Gastroesophageal sphincter (tissue), 3 donors: ENCODE measurements at regions not wholly inside any gene's neighbourhood (a gene's known extent, or its start where the extent isn't known, plus 50 kb on each side); places are given as distances from the start of the nearest gene placed in this dataset.

Source experiments
- EP300 ChIP-seq: sonication (generic); formaldehyde crosslinking; IDR thresholded peaks from one replicate; pipeline ENCODE4 v1.6.1; 2017; ENCODE audit warnings: antibody characterized with exemption, mild to moderate bottlenecking
- POLR2A ChIP-seq, 2 donors: fragments of 450-650 bp; IDR thresholded peaks; one replicate each; pipeline ENCODE4 v1.6.1; 2017; ENCODE audit warnings: antibody characterized with exemption in 2 of 2, mild to moderate bottlenecking in 2 of 2, moderate library complexity in 1 of 2
- POLR2AphosphoS5 ChIP-seq: sonication (generic); formaldehyde crosslinking; IDR thresholded peaks from one replicate; pipeline ENCODE4 v1.6.1; 2017; ENCODE audit warnings: antibody characterized with exemption
- TF ChIP-seq, protein P1 (sequence below), 4 experiments: fragments of 200-600 bp in 2 of 4; fragments of 450-650 bp in 2 of 4; sonication (generic) in 1 of 4; IDR thresholded peaks; one replicate each; pipeline ENCODE4 v1.5.1; 2017 to 2019; ENCODE audit warnings: antibody characterized with exemption in 4 of 4, mild to moderate bottlenecking in 2 of 4, moderate library complexity in 2 of 4

DNA sequence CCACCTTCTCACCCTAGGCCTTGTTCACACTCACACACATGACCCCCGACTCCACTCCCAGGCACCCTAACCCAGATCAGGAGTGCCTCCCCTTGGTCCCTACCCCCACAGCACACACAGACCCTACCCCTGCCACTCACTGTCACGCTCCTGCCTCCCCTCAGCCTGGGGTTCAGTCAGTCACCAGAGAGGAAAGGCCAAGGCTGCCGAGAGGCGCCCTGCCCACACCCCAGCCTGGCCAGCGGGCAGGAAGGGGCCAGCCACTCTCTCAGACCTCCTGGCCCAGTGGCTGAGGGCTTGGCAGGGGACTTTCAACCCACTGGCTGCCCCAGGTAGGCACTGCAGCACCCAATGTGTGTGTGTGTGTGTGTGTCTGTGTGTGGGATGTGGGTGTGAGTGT, 122.4 kb upstream of the MVB12B start:
- TF ChIP-seq, protein P1, sequence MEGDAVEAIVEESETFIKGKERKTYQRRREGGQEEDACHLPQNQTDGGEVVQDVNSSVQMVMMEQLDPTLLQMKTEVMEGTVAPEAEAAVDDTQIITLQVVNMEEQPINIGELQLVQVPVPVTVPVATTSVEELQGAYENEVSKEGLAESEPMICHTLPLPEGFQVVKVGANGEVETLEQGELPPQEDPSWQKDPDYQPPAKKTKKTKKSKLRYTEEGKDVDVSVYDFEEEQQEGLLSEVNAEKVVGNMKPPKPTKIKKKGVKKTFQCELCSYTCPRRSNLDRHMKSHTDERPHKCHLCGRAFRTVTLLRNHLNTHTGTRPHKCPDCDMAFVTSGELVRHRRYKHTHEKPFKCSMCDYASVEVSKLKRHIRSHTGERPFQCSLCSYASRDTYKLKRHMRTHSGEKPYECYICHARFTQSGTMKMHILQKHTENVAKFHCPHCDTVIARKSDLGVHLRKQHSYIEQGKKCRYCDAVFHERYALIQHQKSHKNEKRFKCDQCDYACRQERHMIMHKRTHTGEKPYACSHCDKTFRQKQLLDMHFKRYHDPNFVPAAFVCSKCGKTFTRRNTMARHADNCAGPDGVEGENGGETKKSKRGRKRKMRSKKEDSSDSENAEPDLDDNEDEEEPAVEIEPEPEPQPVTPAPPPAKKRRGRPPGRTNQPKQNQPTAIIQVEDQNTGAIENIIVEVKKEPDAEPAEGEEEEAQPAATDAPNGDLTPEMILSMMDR (IDR thresholded peaks at IDR 0.05) = no peak
- TF ChIP-seq POLR2A (IDR thresholded peaks at IDR 0.05) (no peak), EP300 (no peak), POLR2AphosphoS5 (no peak)
